Sigmoid colon (tissue), 6 donors: ENCODE measurements at regions not wholly inside any gene's neighbourhood (a gene's known extent, or its start where the extent isn't known, plus 50 kb on each side); places are given as distances from the start of the nearest gene placed in this dataset.

Experiments used
- DNase-seq: peaks from one replicate; pipeline ENCODE4 v3.0.0-alpha.2; 2019
- H3K27ac ChIP-seq, 4 donors: fragments of 200-600 bp; sonication (generic); one replicate each; pipeline ENCODE4 v1.5.1; 2016 to 2019; ENCODE audit warnings: mild to moderate bottlenecking in 1 of 4
- H3K27me3 ChIP-seq, 3 donors: fragments of 200-600 bp; sonication (generic); one replicate each; pipeline ENCODE4 v1.5.1; 2019; ENCODE audit warnings: mild to moderate bottlenecking in 1 of 3
- H3K36me3 ChIP-seq, 4 donors: fragments of 200-600 bp; sonication (generic); one replicate each; pipeline ENCODE4 v1.5.1; 2016 to 2019
- H3K4me1 ChIP-seq, 4 donors: fragments of 200-600 bp; sonication (generic); one replicate each; pipeline ENCODE4 v1.5.1; 2017 to 2019
- H3K4me3 ChIP-seq, 4 donors: fragments of 200-600 bp; sonication (generic); one replicate each; pipeline ENCODE4 v1.5.1; 2017 to 2019; ENCODE audit warnings: mild to moderate bottlenecking in 2 of 4, moderate library complexity in 1 of 4
- H3K9me3 ChIP-seq, 4 donors: fragments of 200-600 bp in 3 of 4; sonication (generic) in 3 of 4; one replicate each; pipeline versions ENCODE4 v1.5.1 to v1.6.1; 2013 to 2019
- CTCF ChIP-seq, 4 experiments: fragments of 450-650 bp in 3 of 4; fragments of 200-600 bp in 1 of 4; IDR thresholded peaks; one replicate each; pipeline ENCODE4 v1.5.1; 2016 to 2019; ENCODE audit warnings: antibody characterized with exemption in 4 of 4, mild to moderate bottlenecking in 3 of 4, moderate library complexity in 2 of 4
- EP300 ChIP-seq, 4 donors: sonication (generic); formaldehyde crosslinking; IDR thresholded peaks; one replicate each; pipeline ENCODE4 v1.6.1; 2017; ENCODE audit warnings: antibody characterized with exemption in 4 of 4
- POLR2A ChIP-seq, 2 donors: fragments of 450-650 bp; IDR thresholded peaks; one replicate each; pipeline ENCODE4 v1.6.1; 2016; ENCODE audit warnings: antibody characterized with exemption in 2 of 2, mild to moderate bottlenecking in 2 of 2, moderate library complexity in 2 of 2
- POLR2AphosphoS5 ChIP-seq, 4 donors: sonication (generic); formaldehyde crosslinking; IDR thresholded peaks; one replicate each; pipeline ENCODE4 v1.6.1; 2017; ENCODE audit warnings: antibody characterized with exemption in 4 of 4
- WGBS, 2 donors: extraction: QIAGEN DNeasy Blood & Tissue Kit; methylation state at CpG; one replicate each; pipeline ENCODE4 v1.1.7; 2013; 5-methylcytosine and 5-hydroxymethylcytosine counted together
- intact Hi-C: fragments of 100-400 bp; cut with DNase I; formaldehyde crosslinking; loops from one replicate; pipeline ENCODE4 v1.15.1; 2023
- donor health status: healthy with polysubstance abuse.
- donor health status: healthy.

DNA sequence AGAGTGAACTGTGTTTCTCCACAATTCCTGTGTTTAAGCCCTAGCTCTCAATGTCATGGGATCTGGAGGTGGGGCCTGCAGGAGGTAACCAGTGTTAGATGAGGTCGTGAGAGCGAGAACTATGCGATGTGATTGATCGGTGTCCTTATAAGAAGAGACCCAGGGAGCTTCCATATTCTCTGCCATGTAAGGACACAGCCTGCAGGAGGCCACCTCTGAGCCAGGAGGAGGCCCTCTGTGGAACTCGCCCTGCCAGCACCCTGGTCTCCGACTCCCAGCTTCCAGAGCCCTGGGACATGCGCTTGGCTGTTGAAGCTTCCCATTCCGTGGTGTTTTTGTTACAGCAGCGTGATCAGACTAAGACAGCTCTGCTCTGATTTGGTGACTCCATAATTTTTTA is 255.4 kb downstream of the IRX2 start:
- peaks cover 0 to 11% (median 0%) of the 10 kb centered on the region in 4 donors for H3K9me3 ChIP-seq
- intact Hi-C loops, result no loop called here
- TF ChIP-seq POLR2AphosphoS5 (IDR thresholded peaks at IDR 0.05), result no peak
- no peak for TF ChIP-seq EP300 (IDR thresholded peaks at IDR 0.05)
- no peak for TF ChIP-seq CTCF (IDR thresholded peaks at IDR 0.05)
- TF ChIP-seq POLR2A (IDR thresholded peaks at IDR 0.05), result no peak
- no peak overlapping the region for H3K4me3 ChIP-seq
- H3K27me3 ChIP-seq, result no peaks in the 10 kb centered on the region
- H3K27ac ChIP-seq, result no peak overlapping the region
- no peak for DNase-seq
- no peaks in the 10 kb centered on the region for H3K36me3 ChIP-seq
- 86 to 91% methylated on average over 9 of the region's 9 CpGs for WGBS, 2 donors
- no peaks in the 10 kb centered on the region for H3K4me1 ChIP-seq

DNA sequence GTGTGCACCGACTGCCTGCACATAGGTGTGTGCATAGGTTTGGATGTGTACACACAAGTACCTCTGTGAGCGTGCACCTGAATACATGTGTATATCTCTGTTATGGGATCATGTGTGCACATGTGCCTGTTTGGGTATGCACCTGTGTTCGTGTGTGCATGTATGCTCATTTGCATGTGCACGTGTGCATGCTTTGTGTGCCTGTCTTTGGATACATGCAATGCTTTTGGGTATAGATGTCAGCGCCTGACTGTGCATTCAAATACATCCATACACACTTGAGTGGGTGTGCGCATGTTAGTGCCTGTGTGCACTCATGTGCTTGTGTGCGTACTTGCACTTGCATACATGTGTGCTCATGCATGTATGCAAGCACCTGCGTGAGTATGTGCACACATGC is 258.1 kb downstream of the IRX2 start:
- intact Hi-C loops, result no loop called here
- Histone ChIP-seq H3K9me3 (no peaks in the 10 kb centered on the region), H3K36me3 (no peaks in the 10 kb centered on the region), H3K27ac (no peak overlapping the region), H3K4me3 (no peak overlapping the region), H3K27me3 (no peaks in the 10 kb centered on the region), H3K4me1 (no peaks in the 10 kb centered on the region)
- TF ChIP-seq POLR2A (IDR thresholded peaks at IDR 0.05) (no peak), POLR2AphosphoS5 (IDR thresholded peaks at IDR 0.05) (no peak), EP300 (IDR thresholded peaks at IDR 0.05) (no peak), CTCF (IDR thresholded peaks at IDR 0.05) (no peak)
- no peak for DNase-seq
- 91 to 93% methylated on average over 8 of the region's 8 CpGs for WGBS, 2 donors

GRCh38 chr5:2492476-2492875 is 259.0 kb downstream of the IRX2 start:
- no peak for DNase-seq
- no peaks in the 10 kb centered on the region for H3K36me3 ChIP-seq
- no peaks in the 10 kb centered on the region for H3K9me3 ChIP-seq
- H3K4me1 ChIP-seq, result no peaks in the 10 kb centered on the region
- no peak for TF ChIP-seq POLR2AphosphoS5 (IDR thresholded peaks at IDR 0.05)
- no peak for TF ChIP-seq CTCF (IDR thresholded peaks at IDR 0.05)
- TF ChIP-seq EP300 (IDR thresholded peaks at IDR 0.05), result no peak
- no peak for TF ChIP-seq POLR2A (IDR thresholded peaks at IDR 0.05)
- intact Hi-C loops, result no loop called here
- no peak overlapping the region for H3K27ac ChIP-seq
- WGBS, 2 donors, result 63 to 69% methylated on average over 7 of the region's 7 CpGs
- H3K4me3 ChIP-seq, result no peak overlapping the region
- no peaks in the 10 kb centered on the region for H3K27me3 ChIP-seq

GRCh38 chr5:2491846-2492245 is 259.6 kb downstream of the IRX2 start:
- Histone ChIP-seq H3K27me3 (no peaks in the 10 kb centered on the region), H3K9me3 (no peaks in the 10 kb centered on the region), H3K4me1 (no peaks in the 10 kb centered on the region), H3K36me3 (no peaks in the 10 kb centered on the region), H3K27ac (no peak overlapping the region), H3K4me3 (no peak overlapping the region)
- no peak for TF ChIP-seq POLR2AphosphoS5 (IDR thresholded peaks at IDR 0.05)
- no peak for TF ChIP-seq EP300 (IDR thresholded peaks at IDR 0.05)
- no peak for TF ChIP-seq CTCF (IDR thresholded peaks at IDR 0.05)
- no peak for TF ChIP-seq POLR2A (IDR thresholded peaks at IDR 0.05)
- 63 to 96% methylated on average over 1 of the region's 1 CpG for WGBS, 2 donors
- no peak for DNase-seq
- intact Hi-C loops, result no loop called here

GRCh38 chr5:2489306-2489705 is 262.2 kb downstream of the IRX2 start:
- WGBS, 2 donors, result 85 to 91% methylated on average over 10 of the region's 10 CpGs
- intact Hi-C loops, result no loop called here
- no peak for TF ChIP-seq EP300 (IDR thresholded peaks at IDR 0.05)
- no peak for TF ChIP-seq POLR2A (IDR thresholded peaks at IDR 0.05)
- TF ChIP-seq CTCF (IDR thresholded peaks at IDR 0.05), result no peak
- TF ChIP-seq POLR2AphosphoS5 (IDR thresholded peaks at IDR 0.05), result no peak
- Histone ChIP-seq H3K27ac (no peak overlapping the region), H3K27me3 (no peaks in the 10 kb centered on the region), H3K4me1 (no peaks in the 10 kb centered on the region), H3K36me3 (no peaks in the 10 kb centered on the region), H3K4me3 (no peak overlapping the region), H3K9me3 (peaks cover 0 to 2% (median 0%) of the 10 kb centered on the region in 4 donors)
- DNase-seq, result no peak
